CD1c-positive myeloid dendritic cell (primary cell): ENCODE measurements at regions not wholly inside any gene's neighbourhood (a gene's known extent, or its start where the extent isn't known, plus 50 kb on each side); places are given as distances from the start of the nearest gene placed in this dataset.
"Not testable (repeated sequence)": the region's sequence is repeated elsewhere in the genome, so short reads cannot be mapped to it uniquely, and the experiment has no call there.

Experiments used
- DNase-seq: peaks from one replicate; pipeline ENCODE4 v3.0.0-alpha.2; 2016; ENCODE audit errors: extremely low spot score

- DNase-seq, result no peak
Measured at GRCh38 chr6:151671195-151671594, 136.3 kb upstream of the ESR1 start.

DNA sequence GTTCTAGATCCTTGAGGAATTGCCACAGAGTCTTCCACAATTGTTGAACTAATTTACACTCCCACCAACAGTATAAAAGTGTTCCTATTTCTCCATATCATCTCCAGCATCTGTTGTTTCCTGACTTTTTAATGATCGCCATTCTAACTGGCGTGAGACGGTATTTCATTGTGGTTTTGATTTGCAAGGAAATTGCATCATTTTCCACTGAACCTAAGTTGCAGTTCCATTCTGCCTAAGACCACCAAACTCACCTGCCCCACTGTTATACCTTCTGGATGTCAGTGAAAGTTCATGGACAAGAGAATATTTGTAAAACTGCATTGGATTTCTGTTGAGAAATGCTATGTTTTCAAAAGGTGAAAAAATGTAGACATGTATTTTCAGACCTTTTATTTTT, 132.9 kb upstream of the ESR1 start:
- no peak for DNase-seq

GRCh38 chr6:151675746-151676459, 131.6 kb upstream of the ESR1 start:
- DNase-seq, result peak; percentile 56

DNA sequence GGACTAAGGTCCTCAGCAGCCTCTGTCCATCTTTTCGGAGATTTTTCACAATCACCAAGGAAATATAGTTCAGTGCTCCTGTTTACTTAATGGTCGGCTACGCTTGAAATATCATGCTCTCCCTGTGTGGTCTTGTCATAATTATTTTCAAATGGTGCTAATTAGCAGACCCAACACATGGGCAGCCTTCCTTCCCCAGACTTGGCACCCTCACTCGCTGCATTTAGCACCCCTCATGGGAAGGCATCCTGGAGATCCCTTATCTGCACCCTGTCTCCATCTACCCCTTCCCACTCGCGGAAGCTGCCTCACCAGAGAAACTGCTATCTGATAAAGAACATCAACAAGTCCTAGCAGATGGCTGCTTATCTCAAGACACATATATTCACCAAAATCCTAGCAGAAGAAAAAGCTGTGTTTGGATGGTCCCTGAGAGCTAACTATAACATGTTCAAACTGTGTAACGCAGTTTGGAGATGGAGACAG, 131.0 kb upstream of the ESR1 start:
- no peak for DNase-seq

DNA sequence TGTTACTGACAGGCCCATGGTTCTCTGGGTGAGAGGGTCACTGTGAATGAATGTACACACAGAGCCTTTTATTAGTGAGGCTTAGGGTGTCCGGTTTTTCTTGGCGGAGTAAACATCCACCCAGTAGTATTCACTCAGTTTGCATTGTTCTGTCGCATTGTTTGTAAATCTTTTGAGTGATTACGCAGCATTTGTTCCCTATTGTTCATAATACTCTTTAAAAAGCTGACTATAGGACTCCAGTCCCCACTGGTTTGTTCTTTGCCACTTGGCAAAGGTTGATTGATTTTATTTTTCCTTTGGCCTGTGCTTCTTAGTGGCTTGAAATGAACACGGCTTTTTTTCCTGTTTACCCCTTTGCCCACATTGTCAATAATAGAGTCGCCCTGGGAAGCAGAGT, 130.1 kb upstream of the ESR1 start:
- no peak for DNase-seq

GRCh38 chr6:151679081-151679480, 128.4 kb upstream of the ESR1 start:
- peak; percentile 2 for DNase-seq

DNA sequence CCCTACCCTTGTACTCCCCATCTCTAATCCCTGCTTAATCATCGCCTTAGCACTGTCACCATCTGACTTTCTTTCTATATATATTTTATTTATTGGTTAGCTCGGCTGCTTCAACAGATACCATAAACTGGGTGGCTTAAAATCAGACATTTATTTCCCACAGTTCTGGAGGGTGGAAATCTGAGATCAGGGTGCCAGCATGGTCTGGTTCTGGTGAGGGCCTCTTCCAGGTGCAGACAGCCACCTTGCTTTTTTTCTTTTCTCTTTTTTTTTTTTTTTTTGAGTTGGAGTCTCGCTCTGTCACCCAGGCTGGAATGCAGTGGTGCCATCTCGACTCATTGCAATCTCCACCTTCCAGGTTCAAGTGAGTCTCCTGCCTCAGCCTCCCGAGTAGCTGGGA, 127.5 kb upstream of the ESR1 start:
- no peak for DNase-seq

DNA sequence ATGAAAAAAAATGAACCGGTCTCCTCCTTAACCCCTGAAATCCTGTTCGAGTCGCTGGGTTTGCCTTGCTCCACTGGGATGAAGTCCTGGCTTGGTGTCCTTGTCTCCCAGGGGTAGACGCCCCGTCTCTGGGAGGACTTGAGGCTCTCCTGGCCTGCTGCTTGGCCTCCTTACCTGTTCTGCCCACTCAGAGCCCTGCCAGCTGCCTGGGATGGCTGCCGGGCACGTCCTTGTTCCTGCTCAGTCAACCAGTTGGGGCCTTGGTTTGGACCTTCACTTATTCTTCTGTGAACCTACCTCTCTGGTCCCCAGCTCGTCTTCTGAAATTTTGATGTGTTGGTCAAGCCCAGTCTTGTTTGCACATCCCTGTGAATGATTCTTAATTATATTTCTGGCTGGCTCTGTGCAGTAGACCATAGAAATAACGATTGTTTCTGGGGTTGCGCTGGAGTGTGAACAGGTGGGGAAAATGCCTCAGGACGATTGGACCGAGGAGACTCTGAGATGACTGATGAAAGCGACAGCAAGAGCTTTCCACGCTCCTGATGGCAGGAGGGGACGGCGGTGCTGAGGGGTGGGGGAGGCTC, 126.5 kb upstream of the ESR1 start:
- DNase-seq, result no peak

DNA sequence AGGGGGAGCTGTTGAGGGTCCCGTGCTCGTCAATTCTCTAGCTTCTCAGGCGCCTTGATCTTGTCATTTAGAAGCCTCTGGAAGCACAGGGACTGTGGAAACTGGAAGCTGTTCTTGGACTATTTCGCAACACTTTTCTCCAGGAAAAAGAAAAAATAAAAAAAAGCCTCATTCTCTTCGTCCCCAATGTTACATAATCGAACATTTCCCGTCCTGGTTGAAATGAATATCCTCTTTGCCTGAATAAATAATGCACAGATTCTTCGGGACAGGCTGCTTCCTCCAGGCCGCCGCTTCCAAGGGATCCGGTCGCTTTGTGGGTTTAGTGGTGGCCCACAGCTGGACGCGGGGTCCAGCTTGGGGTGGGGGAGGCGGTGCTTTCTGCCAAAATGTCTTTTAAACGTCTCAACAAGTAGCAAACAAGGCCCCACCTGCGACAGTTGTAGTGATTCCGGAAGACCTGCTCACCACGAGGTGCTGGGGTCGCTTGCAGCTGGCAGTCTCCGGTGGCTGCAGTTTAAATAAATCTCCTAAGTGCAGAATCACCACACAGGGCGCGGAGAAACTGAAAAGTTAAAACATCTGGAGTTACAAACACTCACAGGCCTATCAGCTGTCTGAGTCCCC, 125.9 kb upstream of the ESR1 start:
- peak; percentile 5 for DNase-seq

DNA sequence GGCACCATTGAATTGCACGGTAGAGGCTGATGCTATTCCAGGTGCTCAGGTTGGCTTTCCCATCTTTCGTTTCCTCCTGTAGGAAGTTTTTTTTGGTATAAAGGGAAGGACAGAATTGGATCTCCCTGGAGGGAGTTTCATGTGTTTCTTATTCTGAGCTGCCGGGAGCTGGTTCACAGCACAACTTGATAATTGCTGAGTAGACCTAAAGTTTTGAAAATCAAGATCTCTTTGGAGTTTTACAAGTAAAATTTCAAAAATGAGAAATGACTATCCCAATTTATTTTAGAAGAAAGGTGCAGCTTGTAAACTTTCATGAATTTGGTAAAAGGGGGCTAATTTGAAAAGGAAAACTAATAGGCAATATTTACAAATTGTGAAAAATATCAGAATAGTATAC, 125.2 kb upstream of the ESR1 start:
- no peak for DNase-seq

DNA sequence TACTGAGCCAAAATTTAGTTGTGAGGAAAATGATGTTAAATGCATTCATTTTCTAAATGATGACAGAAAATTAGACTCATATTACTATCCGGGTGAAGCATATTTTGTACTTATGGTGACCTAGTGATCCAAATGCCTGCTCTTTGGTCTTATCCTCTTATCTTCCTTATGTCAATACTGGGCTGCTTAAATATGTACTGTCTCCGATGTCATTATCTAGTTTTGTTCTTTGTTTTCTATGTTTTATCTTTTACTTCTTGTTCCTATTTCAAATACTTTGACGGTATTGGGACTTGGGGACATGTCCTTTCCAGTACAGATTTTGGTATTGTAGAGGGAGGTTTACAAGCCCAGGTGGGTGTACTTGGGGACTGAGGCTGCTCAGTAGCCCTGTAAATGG, 124.6 kb upstream of the ESR1 start:
- DNase-seq, result no peak

DNA sequence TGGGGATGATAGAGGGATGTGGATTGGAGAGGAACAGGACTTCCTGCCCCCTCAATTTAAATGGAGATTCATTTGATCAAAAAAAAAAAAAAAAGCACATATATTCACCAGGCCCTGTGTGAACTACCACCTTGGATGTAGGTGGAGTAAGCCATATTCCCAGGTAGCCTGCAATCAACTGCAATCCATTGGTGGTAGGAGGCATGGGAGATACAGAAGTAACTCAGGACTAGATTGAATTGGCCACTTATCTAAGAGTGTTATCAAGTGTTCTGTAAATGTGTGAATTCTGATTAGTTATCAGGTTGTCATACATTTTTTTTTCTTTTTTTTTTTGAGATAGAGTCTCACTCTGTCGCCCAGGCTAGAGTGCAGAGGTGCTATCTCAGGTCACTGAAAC, 124.1 kb upstream of the ESR1 start:
- no peak for DNase-seq

- DNase-seq, result peak; percentile 2
Measured at GRCh38 chr6:151689499-151690201, 117.8 kb upstream of the ESR1 start.

GRCh38 chr6:151690303-151690702, 117.2 kb upstream of the ESR1 start:
- peak; percentile 51 for DNase-seq

DNA sequence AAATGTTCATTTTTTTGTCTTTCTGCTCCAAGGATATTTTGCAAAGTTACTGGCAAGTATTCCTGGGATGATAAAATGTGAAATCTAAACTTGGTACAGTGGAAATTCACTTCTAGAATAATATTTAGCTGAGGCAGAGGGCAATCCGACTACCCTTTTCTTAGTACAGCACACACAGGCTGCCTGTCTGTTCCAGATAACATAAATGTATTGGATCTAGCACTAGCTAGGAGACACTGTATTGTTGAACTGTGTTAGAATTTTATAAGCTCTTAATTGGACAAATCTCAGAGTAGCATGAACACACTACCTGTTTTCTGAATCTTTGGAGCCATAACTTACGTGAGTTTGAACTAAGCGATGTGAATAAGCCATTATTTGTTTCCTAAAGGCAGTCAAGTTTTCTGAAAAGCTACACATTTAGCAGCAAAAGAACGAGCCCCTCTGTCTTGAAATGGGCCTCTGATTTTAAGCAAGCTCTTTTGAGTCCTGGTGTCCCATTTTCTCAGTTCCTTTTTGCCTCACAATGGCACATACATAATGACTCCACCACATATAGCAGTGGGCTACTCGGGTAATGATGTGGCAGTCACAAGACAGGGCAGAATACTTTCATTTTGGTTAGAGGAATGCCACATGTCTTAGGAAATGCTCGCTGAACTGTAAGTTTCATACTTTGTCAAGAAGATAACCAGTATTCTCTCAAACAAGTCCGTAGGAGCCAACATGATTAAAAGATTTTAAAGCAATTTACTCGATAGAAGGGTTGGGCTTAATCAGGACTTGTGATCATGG, 116.5 kb upstream of the ESR1 start:
- peak; percentile 89 for DNase-seq

DNA sequence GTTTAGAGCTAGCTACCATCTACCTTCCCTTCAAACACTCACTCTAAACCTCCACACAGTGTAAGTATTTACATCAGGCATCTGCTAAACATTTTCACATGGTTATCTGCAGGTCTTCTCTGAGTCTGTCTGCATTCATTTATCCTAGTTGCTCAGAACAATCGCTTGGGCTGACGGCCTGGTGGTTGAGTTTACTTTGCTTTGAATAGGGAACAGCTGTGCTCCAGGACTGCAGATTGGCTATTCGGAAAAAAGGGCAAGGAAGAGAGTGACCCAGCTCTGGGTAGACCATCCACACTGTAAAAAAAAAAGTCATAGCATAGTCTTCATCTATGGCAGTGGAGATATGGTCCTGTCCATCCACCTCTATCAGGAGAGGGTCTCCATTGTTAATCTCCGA, 115.3 kb upstream of the ESR1 start:
- no peak for DNase-seq

- no peak for DNase-seq
Measured at GRCh38 chr6:151693366-151693765, 114.1 kb upstream of the ESR1 start.

DNA sequence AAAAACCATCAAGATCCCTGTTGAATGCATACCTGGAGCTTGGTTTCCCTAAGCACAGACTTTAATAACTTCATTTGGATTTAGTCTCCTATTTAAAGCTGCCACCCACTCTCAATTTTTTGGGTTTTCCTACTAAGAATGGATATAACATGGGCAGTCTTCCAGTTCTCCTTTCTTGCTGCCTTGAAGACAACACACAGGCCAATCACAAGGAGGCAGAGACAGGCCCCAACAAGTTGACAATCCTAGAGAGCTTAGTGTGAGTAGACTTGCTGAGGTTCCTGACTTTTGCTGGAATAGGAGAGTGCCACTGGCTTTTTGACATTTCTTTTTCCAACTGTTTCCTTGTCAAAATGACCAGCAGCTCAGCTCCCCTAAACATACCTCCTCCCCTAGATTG, 112.3 kb upstream of the ESR1 start:
- peak; percentile 24 for DNase-seq

- not testable (repeated sequence) for DNase-seq
Measured at GRCh38 chr6:151696302-151696701, 111.2 kb upstream of the ESR1 start.

DNA sequence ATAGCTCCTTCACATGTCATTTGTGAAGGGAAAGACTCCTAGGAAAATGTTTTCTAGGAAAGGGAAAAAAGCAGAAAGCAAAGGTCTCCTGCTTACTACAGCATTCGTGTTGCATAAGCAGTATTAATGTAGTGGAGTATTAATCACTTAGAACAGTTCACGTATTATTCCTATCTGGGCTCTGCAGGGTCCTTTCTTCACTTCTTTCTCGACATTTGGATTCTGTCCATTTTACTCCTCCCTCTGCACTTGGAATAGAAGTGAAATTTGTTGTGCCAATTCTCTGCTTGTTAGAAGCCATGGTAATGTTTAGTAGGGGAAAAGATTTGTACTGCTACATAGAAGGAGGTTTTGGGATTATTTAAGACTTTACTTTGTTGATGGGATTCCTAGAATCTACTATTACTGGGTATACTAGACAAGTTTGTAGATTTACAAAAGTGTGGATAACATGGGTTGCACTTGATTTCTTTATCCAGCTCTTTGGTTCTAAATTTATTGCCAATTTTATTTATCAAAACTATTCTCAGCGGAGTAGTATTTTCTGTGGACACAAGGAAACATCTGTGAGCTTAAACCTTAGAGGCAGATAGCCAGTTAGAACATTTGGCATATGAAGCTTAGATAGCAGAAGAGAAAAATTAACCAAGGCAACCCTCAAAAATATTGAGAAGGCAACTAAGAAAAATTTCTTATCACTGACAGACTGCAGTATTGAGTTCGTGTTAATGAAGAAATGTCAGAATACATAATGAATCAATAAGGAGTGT, 108.4 kb upstream of the ESR1 start:
- DNase-seq, result no peak

DNA sequence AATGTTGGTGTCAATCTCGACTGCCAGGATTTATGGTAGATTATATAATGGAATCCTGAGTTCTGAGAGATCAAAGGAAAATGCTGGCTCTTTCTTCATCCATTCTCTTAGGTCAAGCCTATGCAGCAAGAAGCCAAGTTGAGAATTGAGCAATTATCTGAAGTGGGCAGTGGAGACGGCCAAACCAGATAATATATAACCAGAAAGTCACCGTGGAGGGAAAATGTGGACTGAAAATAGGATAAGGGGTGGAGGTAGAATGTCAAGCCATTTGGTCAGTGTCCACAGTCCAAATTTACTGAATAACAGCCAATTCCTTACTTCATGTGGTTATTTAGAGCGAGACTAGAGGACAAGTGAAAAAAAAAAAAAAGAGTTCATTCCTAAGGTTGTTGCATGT, 107.8 kb upstream of the ESR1 start:
- no peak for DNase-seq
